Spleen (tissue), 11 donors: ENCODE measurements at regions not wholly inside any gene's neighbourhood (a gene's known extent, or its start where the extent isn't known, plus 50 kb on each side); places are given as distances from the start of the nearest gene placed in this dataset.

Experiments
- DNase-seq: peaks from one replicate; pipeline ENCODE4 v3.0.0-alpha.2; 2020
- H3K27ac ChIP-seq, 8 donors: fragments of 200-600 bp; sonication (generic) in 7 of 8; 1 replicate in 4 of 8; 2 replicates in 4 of 8; pipeline versions ENCODE4 v1.5.0 to v1.8.0; 2016 to 2021; ENCODE audit warnings: inconsistent platforms in 4 of 8, mild to moderate bottlenecking in 4 of 8, moderate library complexity in 1 of 8
- H3K27me3 ChIP-seq, 7 donors: fragments of 200-600 bp; sonication (generic) in 6 of 7; replicated peaks in 1 of 7; 1 replicate in 4 of 7; 2 replicates in 3 of 7; pipeline versions ENCODE4 v1.5.0 to v1.8.0; 2016 to 2021; ENCODE audit warnings: inconsistent platforms in 3 of 7, mild to moderate bottlenecking in 1 of 7
- H3K36me3 ChIP-seq, 6 donors: fragments of 200-600 bp; sonication (generic) in 5 of 6; 1 replicate in 4 of 6; 2 replicates in 2 of 6; pipeline versions ENCODE4 v1.5.0 to v1.8.0; 2016 to 2021; ENCODE audit warnings: inconsistent platforms in 2 of 6
- H3K4me1 ChIP-seq, 6 donors: fragments of 200-600 bp; sonication (generic) in 5 of 6; 1 replicate in 3 of 6; 2 replicates in 3 of 6; pipeline versions ENCODE4 v1.5.0 to v1.8.0; 2016 to 2021; ENCODE audit warnings: inconsistent platforms in 3 of 6
- H3K4me3 ChIP-seq, 8 donors: fragments of 200-600 bp; sonication (generic) in 7 of 8; 1 replicate in 4 of 8; 2 replicates in 4 of 8; pipeline versions ENCODE4 v1.5.0 to v1.8.0; 2016 to 2021; ENCODE audit warnings: inconsistent platforms in 4 of 8, mild to moderate bottlenecking in 4 of 8, moderate library complexity in 2 of 8
- H3K9me3 ChIP-seq, 8 donors: fragments of 200-600 bp; sonication (generic) in 7 of 8; 1 replicate in 4 of 8; 2 replicates in 4 of 8; pipeline versions ENCODE4 v1.5.0 to v1.8.0; 2016 to 2021; ENCODE audit warnings: inconsistent platforms in 4 of 8
- POLR2A ChIP-seq, 3 donors: fragments of 450-650 bp; IDR thresholded peaks; one replicate each; pipeline ENCODE4 v1.5.1; 2017; ENCODE audit warnings: antibody characterized with exemption in 3 of 3, mild to moderate bottlenecking in 1 of 3
- POLR2AphosphoS5 ChIP-seq, 3 donors: sonication (generic); formaldehyde crosslinking; IDR thresholded peaks; one replicate each; pipeline ENCODE4 v1.5.1; 2017; ENCODE audit warnings: antibody characterized with exemption in 3 of 3
- WGBS, 5 donors: extraction: QIAGEN DNeasy Blood & Tissue Kit in 3 of 5; methylation state at CpG; one replicate each; pipeline versions ENCODE4 v1.1.5 to v1.1.7; 2013 to 2018; 5-methylcytosine and 5-hydroxymethylcytosine counted together
- intact Hi-C: fragments of 100-400 bp; cut with DNase I; formaldehyde crosslinking; loops from one replicate; pipeline ENCODE4 v1.15.0; 2023; ENCODE audit warnings: low total_unique reads
- TF ChIP-seq, protein P1 (sequence below), 11 experiments: fragments of 200-600 bp in 7 of 11; fragments of 450-650 bp in 4 of 11; sonication (generic) in 4 of 11; IDR thresholded peaks in 8 of 11; conservative IDR thresholded peaks in 3 of 11; 1 replicate in 7 of 11; 2 replicates in 4 of 11; pipeline versions ENCODE4 v1.4.0 to v1.8.0; 2016 to 2021; ENCODE audit warnings: antibody characterized with exemption in 11 of 11, inconsistent platforms in 4 of 11, mild to moderate bottlenecking in 1 of 11
- donor health status: healthy with polysubstance abuse.
- donor health status: DM: no; HTN: no; CAD: no; lungs with moderate emphysema.
- donor health status: DM: no; HTN: no; CAD: no.
- donor health status: Bipolar disorder and iron deficiency.
- donor health status: healthy.
- donor health status: DM: no; HTN: no; CAD: no.
- donor health status: DM: yes; HTN: yes; CAD: no.

DNA sequence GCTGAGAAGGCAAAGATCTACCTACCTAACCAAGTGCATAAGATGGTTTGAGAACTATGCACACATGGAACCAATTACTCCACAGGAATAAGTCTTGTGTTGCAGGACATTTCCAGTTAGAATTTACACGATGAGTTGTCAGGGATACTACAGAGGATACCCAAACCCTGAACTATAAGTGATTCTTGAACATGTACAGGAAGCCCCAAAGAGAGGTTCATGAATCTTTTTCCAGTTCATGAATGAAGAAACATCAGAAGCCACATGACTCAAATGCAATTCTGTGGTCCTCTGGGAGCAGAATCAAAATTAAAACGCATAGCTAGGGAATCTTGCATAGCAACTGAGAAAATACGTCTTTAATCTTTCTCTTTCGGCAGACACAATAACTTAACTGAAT lies 114.1 kb upstream of the LMCD1 start:
- Histone ChIP-seq H3K27ac (no peak overlapping the region), H3K4me1 (no peaks in the 10 kb centered on the region), H3K9me3 (no peaks in the 10 kb centered on the region), H3K36me3 (no peaks in the 10 kb centered on the region), H3K4me3 (no peak overlapping the region), H3K27me3 (no peaks in the 10 kb centered on the region)
- DNase-seq, result no peak
- WGBS, 5 donors, result 66 to 85% (median 81%) methylated on average over 4 of the region's 4 CpGs
- intact Hi-C loops, result no loop called here
- TF ChIP-seq POLR2AphosphoS5 (IDR thresholded peaks at IDR 0.05) (no peak), POLR2A (IDR thresholded peaks at IDR 0.05) (no peak)
- TF ChIP-seq, protein P1, sequence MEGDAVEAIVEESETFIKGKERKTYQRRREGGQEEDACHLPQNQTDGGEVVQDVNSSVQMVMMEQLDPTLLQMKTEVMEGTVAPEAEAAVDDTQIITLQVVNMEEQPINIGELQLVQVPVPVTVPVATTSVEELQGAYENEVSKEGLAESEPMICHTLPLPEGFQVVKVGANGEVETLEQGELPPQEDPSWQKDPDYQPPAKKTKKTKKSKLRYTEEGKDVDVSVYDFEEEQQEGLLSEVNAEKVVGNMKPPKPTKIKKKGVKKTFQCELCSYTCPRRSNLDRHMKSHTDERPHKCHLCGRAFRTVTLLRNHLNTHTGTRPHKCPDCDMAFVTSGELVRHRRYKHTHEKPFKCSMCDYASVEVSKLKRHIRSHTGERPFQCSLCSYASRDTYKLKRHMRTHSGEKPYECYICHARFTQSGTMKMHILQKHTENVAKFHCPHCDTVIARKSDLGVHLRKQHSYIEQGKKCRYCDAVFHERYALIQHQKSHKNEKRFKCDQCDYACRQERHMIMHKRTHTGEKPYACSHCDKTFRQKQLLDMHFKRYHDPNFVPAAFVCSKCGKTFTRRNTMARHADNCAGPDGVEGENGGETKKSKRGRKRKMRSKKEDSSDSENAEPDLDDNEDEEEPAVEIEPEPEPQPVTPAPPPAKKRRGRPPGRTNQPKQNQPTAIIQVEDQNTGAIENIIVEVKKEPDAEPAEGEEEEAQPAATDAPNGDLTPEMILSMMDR (IDR thresholded peaks at IDR 0.05 in 8 of 11, conservative IDR thresholded peaks at IDR 0.05 in 3 of 11), result no peak

DNA sequence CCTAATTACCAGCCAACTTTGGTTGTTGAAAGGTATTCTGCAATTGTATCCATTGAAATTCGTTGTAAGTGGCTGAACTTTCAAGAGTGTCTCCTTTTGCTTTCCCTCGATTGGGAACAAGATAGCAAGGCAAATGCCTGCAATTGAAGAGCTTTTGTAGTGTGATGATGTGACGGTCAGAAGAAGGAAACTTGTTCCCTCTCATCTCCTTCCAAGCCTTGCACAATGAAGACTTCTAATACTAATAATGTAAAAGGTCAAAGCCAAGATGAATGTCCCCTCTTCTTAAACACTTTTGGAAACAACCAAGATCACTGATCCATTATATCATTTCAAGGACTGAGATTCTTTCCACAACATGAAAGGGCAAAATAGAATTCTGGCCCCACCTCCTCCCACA lies 101.9 kb upstream of the LMCD1 start:
- H3K36me3 ChIP-seq, result no peaks in the 10 kb centered on the region
- no peak for DNase-seq
- intact Hi-C loops, result no loop called here
- no peaks in the 10 kb centered on the region for H3K4me1 ChIP-seq
- WGBS, 5 donors, result 66 to 80% (median 69%) methylated on average over 3 of the region's 3 CpGs
- no peak overlapping the region for H3K27ac ChIP-seq
- H3K9me3 ChIP-seq, result no peaks in the 10 kb centered on the region
- TF ChIP-seq POLR2AphosphoS5 (IDR thresholded peaks at IDR 0.05), result no peak
- TF ChIP-seq, protein P1 (IDR thresholded peaks at IDR 0.05 in 8 of 11, conservative IDR thresholded peaks at IDR 0.05 in 3 of 11), result no peak
- TF ChIP-seq POLR2A (IDR thresholded peaks at IDR 0.05), result no peak
- no peak overlapping the region for H3K4me3 ChIP-seq
- no peaks in the 10 kb centered on the region for H3K27me3 ChIP-seq

DNA sequence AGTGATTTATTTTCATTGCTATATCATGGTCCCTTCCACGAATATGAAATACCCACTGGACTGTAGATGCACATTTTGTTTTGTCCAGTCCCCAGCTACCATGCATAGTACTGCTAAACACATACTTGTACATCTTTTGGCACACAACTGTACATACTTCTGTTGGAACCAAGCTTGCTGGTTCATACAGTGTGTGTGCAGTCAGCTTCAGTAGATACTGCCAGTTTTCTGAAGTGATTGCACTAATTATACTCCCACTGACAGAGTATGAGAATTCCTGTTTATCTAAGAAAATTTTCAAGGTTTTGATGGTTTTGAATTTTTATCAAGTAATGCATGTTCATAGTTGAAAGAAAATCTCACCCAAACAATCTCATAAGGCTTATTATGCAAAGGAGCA lies 100.7 kb upstream of the LMCD1 start:
- 60 to 80% (median 73%) methylated on average over 1 of the region's 1 CpG for WGBS, 5 donors
- intact Hi-C loops, result no loop called here

DNA sequence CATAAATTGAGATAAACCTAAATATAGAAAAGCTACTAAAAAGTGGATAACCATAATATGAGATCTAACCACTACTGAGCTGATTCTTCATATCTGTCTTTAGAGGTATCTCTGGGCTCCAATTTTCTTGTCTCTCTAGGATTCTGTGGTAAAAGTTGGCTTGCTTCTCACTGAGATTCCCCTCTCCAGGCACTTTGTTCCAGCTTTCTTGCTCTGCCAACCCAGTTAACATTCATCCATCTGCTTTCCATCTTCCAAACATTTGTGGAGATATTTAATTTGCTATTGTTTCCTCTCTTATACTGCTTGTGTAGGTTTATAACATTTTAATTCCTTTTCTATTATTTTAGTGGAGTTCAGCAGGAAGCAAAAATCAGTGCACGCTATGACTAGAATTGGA lies 97.6 kb upstream of the LMCD1 start:
- WGBS, 5 donors, result 89 to 100% (median 95%) methylated on average over 1 of the region's 1 CpG
- H3K9me3 ChIP-seq, result peaks cover 0 to 18% (median 12%) of the 10 kb centered on the region in 8 donors
- no peak overlapping the region for H3K27ac ChIP-seq
- no peaks in the 10 kb centered on the region for H3K36me3 ChIP-seq
- no peak for DNase-seq
- intact Hi-C loops, result no loop called here
- no peaks in the 10 kb centered on the region for H3K27me3 ChIP-seq
- H3K4me3 ChIP-seq, result no peak overlapping the region
- H3K4me1 ChIP-seq, result no peaks in the 10 kb centered on the region
- TF ChIP-seq POLR2AphosphoS5 (IDR thresholded peaks at IDR 0.05) (no peak), POLR2A (IDR thresholded peaks at IDR 0.05) (no peak)
- TF ChIP-seq, protein P1 (IDR thresholded peaks at IDR 0.05 in 8 of 11, conservative IDR thresholded peaks at IDR 0.05 in 3 of 11), result no peak

More for the DNA sequence above, 100.7 kb upstream of the LMCD1 start:
- Histone ChIP-seq H3K27me3 (no peaks in the 10 kb centered on the region), H3K4me3 (no peak overlapping the region), H3K36me3 (no peaks in the 10 kb centered on the region), H3K4me1 (no peaks in the 10 kb centered on the region), H3K27ac (no peak overlapping the region), H3K9me3 (peaks cover 0 to 3% (median 2%) of the 10 kb centered on the region in 8 donors)
- TF ChIP-seq, protein P1 (IDR thresholded peaks at IDR 0.05 in 8 of 11, conservative IDR thresholded peaks at IDR 0.05 in 3 of 11), result no peak
- TF ChIP-seq POLR2AphosphoS5 (IDR thresholded peaks at IDR 0.05) (no peak), POLR2A (IDR thresholded peaks at IDR 0.05) (no peak)
- no peak for DNase-seq
